ENCODE measurements at regions not wholly inside any gene's neighbourhood (a gene's known extent, or its start where the extent isn't known, plus 50 kb on each side); places are given as distances from the start of the nearest gene placed in this dataset.

GRCh38 chrX:5306654-5307121, 922.0 kb downstream of the NLGN4X start:
- no peak for TF ChIP-seq POLR2A (IDR thresholded peaks at IDR 0.05; ENCODE audit: low read length)
- no peak for TF ChIP-seq GATA1 (IDR thresholded peaks at IDR 0.05; ENCODE audit: low read depth, low read length)

All from erythroblast (primary cell).